Retina (tissue), 1 donor: ENCODE measurements at regions not wholly inside any gene's neighbourhood (a gene's known extent, or its start where the extent isn't known, plus 50 kb on each side); places are given as distances from the start of the nearest gene placed in this dataset.
"Not testable (repeated sequence)": the region's sequence is repeated elsewhere in the genome, so short reads cannot be mapped to it uniquely, and the experiment has no call there.

Source experiments
- DNase-seq: peaks from one replicate; pipeline ENCODE4 v3.0.0-alpha.2; 2016

DNA sequence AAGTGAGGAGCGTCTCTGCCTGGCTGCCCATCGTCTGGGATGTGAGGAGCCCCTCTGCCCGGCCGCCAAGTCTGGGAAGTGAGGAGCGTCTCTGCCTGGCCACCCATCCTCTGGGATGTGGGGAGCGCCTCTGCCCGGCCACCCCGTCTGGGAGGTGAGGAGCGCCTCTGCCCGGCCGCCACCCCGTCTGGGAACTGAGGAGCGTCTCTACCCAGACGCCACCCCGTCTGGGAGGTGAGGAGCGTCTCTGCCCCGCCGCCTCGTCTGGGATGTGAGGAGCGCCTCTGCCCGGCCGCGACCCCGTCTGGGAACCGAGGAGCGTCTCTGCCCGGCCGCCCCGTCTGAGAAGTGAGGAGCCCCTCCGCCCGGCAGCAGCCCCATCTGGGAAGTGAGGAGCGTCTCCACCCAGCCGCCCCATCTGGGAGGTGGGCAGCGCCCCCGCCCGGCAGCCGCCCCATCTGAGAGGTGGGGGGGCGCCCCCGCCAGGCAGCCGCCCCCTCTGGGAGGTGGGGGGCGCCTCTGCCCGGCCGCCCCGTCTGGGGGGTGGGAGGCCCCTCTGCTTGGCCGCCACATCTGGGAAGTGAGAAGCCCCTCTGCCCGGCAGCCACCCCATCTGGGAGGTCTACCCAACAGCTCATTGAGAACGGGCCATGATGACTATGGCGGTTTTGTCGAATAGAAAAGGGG, 228.4 kb downstream of the CAAP1 start:
- not testable (repeated sequence) for DNase-seq

DNA sequence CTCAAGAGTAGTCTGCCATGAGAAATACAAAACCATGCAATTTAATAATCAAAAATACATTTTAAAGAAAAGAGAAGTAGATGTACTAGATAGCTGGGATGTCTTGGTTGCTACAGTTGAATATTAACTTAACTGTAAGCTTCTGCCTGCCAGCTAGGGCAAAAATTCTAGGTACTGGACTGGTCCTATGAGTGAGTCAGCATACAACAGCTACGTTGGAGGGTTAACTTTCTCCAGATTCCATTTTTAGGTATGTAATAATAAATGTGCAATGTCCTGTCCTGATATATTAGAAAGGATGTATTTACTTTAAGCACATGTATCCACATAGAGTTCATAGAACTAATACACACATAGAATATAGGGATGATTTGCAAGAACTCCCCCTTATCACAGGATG, 230.1 kb downstream of the CAAP1 start:
- DNase-seq: no peak

DNA sequence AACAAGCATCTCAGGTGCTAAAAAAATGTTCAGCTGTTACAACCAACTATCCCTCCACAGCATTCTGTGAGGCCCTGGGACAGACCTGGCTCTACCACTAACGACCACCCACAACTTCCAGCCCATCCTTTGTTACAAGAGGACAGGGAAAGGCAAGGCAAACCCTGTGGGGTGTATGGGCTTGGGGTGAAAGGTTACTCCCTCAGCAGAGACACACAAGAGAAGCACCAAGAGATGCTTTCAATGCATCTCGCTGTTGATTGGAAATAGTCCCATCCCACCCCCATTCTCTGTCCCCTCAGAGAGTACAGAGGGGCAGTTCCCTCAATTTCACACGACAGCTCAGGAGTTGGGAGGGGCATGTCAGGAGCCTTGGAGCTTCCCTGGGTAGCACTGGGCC, 234.1 kb downstream of the CAAP1 start:
- DNase-seq: no peak

DNA sequence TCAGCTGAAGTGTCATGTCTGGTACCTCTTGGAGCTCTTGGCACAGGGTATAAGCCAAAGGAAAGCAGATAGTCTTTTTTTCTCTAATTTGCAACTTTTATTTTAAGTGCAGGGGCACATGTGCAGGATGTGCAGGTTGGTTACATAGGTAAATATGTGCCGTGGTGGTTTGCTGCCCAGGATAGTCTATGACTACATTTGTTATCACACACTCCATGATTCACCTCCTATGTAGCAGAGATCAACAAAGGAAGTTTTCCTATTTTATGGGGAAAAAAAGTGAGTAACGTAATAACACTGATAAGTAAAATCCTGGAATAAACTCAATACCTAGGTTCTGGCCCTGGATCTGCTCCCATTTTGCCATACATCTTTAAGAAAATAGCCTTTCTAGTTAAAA, 234.6 kb downstream of the CAAP1 start:
- DNase-seq: no peak

DNA sequence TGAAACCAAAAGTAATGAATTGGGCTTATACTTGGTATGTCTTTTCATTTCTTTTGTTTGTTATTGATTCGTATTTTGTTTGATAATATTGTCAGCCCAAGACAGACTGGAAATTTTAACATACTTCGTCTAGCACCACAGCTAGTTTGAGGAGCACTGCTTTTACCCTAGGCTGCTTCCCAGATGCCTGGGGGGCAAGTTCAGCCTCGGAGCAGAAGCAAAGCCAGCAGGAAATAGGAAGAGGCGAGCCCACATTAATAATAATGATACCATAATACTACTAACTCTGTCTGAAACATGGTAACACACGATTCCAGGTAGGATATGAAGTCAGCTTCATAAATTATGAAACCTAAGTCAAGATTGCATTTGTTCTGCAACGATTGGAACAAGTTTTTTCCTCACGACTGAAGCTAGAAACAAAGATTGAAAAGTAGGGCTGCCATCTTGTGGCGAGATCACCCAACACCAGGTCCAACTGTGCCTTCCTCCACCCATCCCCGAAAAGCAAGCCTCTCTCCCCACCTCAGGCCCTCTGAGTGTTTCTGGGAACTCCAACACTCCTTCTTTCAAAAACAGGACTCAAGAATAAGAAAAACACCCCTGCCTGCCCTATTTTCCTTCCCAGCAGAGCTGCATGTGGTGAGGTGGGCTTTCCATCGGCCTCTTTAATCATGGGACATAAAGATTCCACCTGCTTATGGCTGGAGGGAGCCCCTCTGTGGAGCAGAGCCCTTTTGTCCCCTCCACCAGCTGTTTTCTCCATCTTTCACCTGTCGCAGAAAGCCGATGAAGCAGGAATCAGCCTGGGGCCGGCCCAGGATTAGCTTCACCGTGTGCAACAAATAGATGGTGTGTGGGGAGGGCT, 236.4 kb downstream of the CAAP1 start:
- peak; percentile 73 for DNase-seq

DNA sequence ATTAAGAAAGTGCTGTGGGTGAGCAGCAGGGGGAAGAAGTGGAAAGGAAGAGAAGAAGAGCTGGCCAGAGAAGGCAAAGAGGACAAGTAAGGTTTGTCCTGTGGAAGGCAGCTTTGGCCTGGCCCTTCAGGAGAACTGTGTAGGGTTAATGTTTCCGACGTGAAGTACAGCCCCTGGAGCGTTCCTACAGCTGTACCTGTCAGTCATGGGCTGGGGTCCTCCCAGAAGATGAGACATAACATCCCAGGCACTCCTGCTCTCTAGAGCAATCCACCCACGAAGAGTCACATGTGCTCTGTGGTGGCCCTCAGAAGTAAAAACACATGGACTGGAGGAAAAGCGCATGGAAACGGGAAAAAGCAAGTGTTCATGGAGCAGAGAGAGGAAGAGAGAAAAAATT, 237.4 kb downstream of the CAAP1 start:
- DNase-seq: no peak

DNA sequence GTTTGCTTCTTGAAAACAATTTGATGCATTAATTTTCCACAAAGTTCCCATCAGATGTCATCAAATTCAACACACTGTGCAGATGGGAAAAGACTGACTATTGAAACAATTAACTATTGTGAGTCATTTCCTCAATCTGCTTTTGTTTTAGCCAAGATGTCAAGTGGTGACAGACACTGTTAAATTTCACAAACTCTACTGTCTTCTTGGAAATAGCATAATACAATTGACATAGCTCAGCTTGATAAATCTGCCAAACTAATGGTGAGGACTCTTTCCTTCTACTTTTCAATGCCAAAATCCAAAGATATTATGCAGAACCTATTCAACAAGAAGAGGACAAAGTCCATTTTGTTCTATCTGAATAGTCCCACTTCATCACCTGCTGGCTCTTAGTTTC, 242.3 kb downstream of the CAAP1 start:
- no peak for DNase-seq

DNA sequence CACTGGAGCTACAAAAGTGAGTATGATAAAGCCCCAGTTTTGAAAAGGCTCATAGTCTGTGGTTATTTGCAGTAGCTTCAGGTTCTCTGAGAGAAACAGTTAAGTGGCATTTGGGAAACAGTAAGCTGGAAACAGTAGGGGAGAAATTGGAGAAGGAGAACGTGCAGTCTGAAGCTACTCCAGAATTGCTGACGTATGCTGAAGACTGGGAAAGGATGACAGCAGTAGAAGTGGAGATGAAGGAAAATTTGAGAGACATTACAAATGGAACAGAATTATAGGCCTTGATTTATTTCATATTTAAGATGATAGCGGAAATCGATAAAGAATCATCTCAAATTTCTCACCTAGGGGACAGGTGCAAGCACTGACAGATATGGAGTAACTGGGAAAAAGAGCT, 248.8 kb downstream of the CAAP1 start:
- no peak for DNase-seq

DNA sequence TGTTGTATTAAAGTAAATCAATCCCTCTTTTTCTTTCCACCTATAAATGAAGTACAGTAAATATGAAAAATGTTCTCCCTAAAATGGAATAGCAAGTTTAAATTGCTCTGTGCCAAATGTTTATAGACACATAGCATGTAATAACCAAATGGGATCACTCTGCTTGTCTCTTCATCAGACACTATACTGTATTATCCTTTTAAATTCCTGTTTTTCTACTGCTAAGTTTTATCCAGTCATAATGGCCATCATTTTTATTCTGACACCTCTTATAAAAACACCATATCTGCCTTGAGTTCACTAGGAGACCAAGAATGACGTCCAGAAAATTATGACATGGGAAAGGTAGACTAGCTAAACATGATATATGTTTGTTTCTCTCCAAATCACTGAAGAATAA, 252.8 kb downstream of the CAAP1 start:
- no peak for DNase-seq

DNA sequence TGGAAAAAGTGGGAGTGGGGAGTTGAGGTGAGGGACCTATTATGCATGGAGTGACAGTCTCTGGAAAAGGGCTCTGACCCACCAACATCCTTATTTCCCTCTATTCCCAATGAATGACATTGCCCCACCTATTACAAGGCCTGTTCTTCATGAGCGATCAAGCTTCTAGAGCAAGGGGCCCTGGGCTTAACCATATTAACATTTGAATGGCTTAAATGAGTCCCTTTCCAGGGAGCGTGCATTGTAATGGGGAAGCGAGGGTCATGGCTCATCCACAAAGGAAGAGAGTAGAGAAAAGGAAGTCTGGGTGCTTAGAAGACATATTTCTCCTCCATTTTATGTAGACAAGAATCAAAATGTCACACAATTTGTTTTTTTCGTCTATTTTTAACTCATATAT, 255.5 kb downstream of the CAAP1 start:
- DNase-seq: no peak

DNA sequence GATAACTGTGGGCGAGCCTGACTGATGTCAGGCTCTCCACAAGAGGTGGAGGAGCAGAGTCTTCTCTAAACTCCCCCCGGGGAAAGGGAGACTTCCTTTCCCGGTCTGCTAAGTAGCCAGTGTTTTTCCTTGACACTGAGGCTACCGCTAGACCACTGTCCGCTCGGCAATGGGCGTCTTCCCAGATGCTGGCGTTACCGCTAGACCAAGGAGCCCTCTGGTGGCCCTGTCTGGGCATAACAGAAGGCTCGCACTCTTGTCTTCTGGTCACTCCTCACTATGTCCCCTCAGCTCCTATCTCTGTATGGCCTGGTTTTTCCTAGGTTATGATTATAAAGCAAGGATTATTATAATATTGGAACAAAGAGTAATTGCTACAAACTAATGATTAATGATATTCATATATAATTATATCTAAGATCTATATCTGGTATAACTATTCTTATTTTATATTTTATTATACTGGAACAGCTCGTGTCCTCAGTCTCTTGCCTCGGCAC, 278.7 kb downstream of the CAAP1 start:
- DNase-seq: not testable (repeated sequence)

DNA sequence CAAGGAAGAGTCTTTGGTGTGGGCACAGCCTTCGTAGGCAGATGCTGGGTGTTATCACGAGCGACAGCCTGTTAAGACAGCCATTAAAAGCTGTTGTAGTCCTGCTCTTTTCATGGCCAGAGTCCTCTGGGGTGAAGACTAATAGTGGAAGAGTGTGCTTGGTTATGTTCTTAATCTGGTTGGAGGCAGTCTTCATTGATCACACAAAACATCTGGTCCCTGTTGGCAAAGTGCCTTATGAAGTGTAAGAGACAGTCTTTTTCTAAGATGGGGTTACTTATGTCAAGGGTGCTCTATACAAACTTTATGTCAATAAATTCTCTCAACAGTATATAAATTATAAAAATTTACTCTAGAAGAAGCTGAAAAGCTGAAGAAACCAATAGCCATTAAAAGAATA, 280.4 kb downstream of the CAAP1 start:
- DNase-seq: no peak

DNA sequence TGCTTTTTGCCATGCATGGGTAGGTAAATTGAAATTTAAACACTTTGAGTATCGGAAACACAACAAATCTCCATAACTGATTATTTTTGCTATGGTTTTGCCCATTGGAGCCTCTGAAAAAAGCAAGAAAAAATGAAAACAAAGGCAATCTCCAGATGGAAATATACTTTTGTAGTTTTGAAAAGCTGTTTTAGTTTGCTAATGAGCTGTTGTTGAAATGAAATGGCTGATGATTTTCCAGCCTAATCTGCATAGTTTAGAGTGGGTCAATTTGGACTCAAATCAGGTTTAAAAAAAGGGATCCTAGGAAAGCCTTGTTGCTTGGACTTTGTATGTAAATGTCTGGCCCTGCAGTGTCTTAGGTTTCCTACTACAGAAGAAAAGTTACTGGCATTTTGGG, 285.8 kb downstream of the CAAP1 start:
- no peak for DNase-seq

DNA sequence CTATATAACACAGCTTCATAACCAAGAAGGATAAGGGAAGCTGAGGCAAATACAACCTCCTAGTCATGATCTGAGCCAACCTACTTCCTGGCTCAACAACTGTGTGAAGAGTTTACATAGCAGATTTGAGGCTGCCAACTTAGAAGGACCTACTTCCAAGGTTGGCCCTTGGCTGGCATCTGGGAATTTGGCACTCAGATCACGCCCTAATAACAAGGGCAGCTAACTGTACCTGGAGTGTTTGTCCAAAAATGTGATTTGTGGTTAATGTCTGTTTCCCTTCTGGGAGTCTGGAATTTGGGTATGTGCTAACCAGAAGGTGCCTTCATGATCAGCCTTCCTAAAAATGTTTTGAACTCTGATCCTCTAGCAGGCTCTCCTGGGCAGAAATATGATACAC, 287.2 kb downstream of the CAAP1 start:
- DNase-seq: no peak

DNA sequence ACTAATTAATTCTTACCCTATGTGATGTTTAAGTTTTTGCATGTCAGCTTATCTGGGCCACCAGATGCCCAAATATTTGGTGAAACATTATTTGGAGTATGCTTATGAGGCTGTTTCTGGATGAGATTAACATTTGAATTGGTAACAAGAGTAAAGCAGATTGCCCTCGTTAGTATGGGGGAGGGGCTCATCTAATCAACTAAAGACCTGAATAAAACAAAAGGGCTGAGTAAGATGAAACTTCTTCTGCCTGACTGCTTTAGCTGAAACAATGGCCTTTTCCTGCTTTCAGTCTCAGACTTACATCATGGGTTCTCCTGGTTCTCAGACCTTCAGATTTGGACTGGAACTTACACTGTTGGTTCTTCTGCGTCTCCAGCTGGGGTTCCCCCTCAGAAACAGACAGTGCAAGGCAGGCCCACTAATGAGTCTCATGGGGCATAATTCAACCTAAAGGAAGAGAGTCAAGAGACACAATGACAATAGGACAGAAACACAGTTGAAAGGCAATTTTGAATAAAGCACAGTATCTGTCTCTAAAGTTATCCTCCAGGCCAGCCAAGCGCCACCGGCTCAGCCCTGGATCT, 288.4 kb downstream of the CAAP1 start:
- no peak for DNase-seq

DNA sequence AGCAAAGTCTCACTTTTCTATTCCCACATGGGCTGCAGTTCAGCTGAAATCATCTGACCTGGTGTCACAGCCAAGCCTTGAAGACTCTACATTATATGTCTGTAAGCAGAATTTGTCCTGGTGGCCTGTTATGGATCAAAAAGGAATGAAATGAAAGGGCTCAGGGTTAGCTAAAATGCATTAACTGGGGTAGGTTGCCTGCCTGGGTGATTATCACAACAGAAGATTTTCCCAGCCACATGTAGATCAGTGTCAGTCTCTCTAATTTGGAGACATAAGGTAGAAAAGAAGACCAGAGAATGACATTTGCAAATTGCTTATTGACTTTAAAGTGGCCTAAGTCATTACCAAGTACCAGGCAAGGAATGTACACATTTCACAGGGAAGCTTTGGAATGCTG, 289.0 kb downstream of the CAAP1 start:
- no peak for DNase-seq

DNA sequence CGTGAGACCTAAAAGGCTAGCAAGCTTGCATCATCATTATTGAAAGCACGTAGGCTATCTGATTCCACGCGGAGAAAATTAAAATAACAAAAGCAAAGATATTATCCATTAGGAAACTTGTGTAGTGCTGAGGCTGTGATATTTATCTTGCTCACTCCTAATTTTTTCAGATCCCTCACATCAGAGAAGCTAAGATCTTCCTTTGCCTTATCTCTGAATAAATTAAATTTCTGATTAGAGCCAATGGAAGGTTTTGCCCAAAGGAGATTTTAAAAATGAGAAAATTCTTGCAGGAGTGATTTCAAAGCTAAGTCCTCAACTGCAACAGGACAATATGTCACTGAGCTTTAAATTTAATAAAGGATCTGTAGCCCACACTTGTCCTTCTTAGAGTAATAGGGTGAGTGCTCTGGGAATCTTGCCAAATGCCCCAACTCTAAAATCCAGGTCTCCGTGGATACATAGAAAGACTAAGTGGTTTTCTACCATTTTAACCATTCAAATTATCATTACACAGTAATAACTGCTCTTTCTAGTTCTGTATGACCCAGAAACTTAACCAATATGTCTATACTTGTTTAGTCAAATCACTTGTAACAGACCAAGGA, 295.0 kb downstream of the CAAP1 start:
- DNase-seq: no peak

DNA sequence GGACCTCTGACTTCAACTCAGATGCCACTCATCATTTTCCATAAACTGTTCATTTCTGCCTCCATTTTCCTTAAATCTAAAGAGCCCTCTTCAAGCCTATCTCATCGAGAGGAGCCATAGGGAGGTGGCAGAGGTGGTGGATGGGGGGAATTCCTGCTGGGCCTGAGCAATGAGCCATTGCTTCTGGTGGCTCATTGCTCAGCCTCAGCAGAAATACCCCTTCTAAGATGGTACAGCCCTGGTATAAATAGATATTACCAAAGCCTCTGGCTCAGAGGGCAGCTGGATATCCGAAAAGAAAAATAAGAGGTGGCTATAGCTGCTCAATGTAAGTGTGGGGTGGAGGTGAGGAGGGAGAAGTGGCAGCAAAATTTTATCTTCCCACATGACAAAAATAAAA, 313.5 kb downstream of the CAAP1 start:
- no peak for DNase-seq

DNA sequence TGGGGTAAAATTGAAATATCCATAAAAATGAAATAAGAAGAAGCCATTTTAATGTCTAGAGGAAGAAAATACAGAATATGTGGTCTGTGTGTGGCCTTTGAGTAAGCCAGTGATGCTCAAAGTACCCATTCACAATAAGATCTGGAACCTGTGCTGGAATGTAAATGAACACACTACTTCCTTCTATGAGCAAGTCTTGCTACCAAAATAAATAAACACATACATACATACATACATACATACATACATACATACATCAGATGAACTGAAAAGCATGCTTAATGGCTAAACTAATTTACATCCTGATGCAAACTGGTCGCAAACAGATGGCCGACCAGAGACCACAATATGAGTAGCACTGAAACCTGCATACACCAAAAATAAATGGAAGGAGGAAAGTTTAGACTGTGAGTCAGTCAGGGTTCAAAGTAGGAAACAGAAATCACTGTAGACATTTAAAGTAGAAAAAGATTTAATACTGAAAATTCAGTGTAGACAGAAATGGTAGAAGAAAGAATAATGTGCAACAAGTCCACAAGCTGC, 317.6 kb downstream of the CAAP1 start:
- no peak for DNase-seq

DNA sequence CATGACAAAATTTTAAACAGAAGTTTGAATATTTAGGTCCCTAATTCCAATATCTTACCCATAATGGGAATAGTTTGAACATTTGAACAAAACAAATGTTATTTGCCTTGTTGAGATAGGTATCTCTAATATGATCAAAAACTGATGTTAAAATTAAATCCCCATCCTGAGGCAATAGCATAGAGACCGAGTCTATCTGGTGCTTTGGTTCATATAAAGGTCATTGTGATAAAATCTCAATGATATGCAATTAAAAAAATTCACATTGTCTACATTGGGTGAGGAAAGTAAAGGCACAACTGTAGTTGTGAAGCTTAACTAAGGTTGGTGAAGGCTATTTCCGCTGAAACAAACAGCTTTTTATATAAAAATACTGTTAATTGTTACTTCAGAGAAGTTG, 318.3 kb downstream of the CAAP1 start:
- DNase-seq: no peak

DNA sequence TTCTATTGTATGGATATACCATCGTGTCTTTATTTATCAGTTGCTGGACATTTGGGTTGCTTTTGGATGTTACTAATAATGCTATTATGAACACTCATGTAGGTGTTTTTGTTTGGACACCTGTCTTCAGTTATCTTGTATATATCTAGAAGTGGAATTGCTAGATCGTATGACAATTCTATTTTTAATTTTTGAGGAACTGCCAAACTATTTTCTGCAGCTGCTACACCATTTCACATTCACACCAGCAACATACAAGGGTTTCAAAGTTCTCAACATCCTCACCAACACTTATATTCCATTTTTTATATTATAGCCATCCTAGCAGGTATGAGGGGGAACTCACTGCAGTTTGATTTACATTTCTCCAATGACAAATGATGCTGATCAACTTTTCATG, 324.6 kb downstream of the CAAP1 start:
- no peak for DNase-seq

DNA sequence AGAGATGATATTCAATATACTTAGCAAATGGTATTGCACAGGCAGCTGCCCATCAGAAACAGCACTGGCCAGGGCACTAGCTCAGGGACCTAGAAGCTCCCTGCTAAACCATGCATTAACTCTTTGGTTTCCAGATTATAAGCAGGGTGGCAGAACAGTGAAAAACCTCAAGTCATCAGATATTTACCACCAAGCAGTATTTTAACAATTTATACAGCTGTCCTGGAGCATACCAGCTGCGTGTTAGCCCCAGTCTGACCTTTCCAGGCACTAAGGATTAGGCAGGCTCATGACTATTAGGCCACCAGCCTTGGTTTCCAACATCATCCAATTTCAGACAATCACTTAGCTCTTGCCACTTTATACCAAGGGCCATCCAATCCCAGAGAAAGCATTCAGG, 326.5 kb downstream of the CAAP1 start:
- no peak for DNase-seq

DNA sequence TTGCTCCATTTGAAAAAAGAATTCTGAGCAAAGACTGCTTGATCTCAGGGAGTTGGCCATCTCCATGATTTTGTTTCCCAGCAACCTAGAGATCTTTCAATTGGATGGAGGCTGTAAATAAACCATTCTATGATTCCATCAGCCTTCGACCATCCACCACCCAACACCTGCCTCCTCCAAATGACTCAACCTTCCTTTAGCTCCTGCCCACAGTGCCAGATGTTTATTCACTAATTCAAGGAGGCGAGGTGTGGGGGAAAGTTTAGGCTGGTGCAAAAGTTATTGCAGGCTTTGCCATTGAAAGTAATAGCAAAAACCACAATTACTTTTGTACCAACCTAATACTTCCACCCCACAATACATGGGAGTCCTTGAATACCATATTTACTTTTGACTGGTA, 327.5 kb downstream of the CAAP1 start:
- no peak for DNase-seq
